NOMO-1 treated with dmso at 0.1 percent for 144 hours (cell line): ENCODE measurements at regions not wholly inside any gene's neighbourhood (a gene's known extent, or its start where the extent isn't known, plus 50 kb on each side); places are given as distances from the start of the nearest gene placed in this dataset.

Experiments used
- DNase-seq: peaks from one replicate; lab custom pipeline; 2025; ENCODE audit not compliant: unreplicated experiment; lab: John Stamatoyannopoulos, UW

DNA sequence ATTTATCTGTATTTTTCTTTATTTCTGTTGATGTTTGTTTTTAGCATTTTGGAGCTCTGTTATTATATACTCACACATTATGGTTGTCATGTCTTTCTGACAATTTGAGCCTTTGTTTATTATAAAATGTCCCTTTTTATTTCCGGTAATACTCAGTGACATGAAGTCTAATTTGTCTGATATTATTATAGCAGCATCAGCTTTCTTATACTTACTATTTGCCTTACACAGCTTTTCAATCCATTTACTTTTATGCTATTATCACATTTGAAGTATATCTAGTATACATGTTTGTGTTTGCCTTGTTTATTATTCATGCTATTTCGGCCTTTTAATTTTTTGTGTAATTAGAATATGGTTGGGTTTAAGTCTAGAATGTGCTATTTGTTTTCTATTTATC, 430.6 kb upstream of the FANCL start:
- no peak for DNase-seq

DNA sequence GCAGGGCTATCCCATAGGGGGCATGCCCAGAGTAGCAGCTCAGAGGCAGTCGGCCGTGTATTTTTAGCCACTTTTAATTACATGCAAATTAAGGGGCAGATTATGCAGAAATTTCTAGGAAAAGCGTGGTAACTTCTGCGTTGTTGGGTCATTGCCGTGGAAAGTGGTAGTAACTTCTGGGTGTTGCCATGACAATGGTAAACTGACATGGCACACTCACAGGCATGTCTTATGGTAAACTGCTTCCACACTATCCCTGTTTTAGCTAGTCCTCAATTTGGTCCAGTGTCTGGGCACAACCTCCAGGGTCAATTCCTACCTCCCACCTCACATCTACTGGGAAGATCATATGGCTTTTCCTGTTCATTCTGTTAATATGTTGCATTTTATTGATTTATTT, 428.9 kb upstream of the FANCL start:
- DNase-seq: no peak

DNA sequence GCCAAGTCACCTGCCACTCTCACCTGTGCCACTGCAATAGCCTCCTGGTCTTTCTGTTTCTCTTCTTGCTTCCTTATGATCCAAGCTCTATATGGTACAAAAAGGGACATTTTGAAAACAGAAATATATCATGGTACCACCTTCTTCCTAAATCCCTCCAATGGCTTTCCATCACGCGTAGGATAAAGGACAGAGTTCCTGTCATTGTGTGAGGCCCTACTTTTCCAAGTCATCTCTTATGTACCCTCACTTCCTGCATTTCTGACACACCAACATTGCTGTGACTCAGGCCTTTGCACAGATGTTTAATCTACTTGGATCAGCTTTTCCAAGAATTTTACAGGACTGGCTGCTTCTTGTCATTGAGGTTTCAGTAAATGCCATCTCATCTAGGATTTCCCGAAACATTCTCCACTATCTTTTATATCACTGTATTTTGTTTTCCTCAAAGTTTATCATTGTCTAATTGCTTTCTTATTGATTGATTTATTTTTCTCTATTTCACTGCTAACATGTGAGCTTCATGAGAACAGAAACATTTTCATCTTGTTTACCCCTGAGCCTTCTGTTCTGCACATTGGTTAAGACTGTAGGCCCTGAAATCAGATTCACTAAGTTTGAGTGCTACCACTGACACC, 426.1 kb upstream of the FANCL start:
- no peak for DNase-seq

DNA sequence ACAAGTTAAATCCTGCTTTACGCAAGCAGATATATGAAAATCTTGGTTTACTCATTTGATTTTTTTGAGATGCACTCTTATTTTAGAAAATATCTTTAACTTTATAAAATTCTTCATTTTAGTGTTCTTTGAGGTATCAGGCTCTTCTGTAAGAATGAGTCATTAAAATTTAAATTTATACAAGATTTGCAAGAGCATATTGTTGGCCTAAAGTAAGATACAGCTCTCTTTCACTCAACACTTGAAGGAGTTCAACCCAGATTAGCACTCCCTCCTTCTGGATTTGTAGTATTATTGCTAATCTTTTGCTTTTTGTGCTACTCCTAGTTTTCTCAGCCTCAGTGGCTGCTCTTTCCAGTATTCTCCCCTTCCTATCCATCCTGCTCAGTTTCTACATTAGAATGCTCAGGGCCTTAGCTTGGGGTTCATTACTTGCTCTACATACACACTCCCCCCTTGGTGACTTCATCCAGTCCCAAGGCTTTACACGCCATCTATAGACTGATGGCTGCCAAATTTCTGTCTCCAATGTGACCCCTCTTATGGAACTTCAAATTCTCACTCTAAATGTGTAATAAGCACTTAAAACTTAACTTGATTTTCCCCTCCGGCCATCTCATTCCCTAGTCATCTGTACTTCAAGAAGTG, 425.3 kb upstream of the FANCL start:
- DNase-seq: no peak

DNA sequence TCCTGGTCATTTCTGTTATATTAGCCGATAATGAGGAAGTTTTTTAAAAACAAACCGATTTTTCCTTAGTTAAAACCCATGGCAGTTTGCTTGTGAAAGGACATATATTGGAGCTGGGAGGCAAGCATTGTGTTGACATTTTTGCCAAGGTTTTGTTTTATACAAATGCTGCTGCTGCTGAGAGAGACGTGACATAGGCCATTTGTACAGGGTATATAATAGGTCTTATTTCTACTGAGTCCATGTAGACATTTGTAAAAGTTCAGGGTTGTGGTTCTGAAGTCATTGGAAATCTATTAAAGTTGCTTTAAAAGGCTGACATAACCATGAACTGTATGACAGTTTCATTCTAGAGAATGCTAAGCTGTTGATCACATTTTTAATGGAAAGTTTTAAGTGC, 424.0 kb upstream of the FANCL start:
- no peak for DNase-seq

DNA sequence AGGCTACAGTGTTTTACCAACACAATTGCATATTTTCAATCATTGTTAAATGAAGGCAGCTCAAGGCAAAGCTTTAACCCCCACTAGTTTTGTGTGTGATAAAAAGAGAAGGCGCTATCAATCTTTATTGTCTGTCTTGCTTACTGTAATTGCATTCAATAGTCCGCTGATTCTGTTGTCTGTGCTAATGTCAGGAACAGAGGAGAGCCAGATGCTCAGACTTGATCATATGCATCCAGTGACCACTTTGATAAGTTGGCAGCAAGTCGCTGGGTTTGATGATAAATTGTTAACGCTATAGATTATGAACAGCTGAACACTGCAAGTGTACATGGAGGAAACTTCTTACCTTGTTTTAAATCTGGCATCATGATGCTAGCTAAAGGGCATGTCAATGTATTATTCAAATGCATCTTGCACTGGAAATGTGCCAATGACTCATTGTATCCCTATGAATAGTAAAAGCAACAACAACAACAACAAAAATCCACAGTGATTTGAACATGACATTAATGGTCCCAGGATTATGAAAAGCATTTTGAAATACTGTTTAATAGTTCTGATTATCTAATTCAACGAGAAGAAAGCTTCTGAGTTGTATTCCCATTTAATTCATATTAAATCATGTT, 423.5 kb upstream of the FANCL start:
- DNase-seq: no peak

DNA sequence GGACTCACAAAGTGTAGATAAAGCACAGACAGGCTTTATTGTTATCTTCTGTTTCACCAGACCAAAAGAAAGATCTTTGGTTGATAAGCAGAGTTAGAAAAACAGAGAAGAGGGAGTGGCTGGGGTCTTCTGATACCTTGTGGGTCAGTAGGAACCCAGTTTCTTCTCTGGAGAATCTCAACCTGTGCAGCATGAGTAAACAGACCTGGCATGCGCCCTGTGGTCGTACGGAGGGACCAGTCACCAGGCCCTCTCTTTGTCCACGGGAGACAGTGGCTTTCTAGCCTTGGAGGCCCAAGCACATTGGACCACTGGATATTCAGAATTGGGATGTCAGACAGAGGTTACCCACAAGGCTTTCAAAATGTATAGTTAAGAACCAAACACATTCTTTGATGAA, 418.9 kb upstream of the FANCL start:
- no peak for DNase-seq

DNA sequence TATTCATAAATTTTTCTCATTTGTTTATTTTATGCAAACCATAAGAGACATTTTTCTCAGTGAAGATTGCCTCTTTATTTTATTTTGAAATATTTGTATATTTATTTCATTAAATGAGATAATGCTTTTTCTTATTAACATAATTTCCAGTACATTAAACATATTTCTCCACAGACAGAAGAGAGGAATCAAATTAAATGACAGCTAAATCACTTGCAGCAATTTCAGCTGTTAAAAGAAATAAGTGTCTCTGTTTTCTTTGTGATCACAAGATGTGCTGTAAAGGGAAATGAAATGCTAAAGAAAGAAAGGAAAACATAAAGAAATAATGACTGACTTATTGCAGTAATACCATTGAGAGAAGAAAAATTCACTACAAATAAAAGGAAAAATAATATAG, 414.0 kb upstream of the FANCL start:
- no peak for DNase-seq

DNA sequence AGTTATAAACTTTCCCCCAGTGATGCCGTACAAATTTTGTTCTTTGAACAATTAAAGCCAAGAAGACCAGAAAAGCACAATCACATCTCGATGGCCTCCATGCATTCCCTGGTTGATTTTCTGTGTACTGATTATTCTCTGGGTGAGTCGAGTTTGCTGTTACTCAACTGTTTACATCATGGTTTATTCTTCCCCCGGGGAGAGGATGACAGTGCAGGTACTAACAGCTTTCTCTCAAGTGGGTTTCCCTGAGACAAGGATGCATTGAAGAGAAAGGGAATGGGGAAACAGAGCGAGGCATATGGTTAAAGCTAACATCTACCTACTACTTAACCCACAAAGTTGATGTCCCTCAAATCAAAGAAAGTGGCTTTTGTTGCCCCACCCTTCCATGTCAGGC, 410.8 kb upstream of the FANCL start:
- no peak for DNase-seq

DNA sequence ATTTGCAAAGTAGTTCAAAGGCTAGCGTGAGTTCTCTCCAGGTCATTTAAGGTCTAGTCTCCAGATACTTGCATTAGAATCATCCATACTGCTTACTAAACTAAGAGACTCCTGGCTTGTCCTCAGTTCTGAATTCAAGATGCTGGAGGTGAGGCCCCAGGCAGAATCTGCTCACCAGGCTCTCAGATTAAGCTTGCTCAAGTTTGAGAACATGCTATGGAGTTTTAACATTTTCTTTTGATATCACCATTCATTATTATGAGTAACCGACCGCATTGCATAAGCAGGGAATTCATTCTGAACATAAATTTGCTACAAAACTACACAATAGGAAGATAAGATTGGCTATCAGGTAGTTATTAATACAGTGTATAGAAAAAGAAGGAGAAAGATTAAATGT, 409.7 kb upstream of the FANCL start:
- no peak for DNase-seq

DNA sequence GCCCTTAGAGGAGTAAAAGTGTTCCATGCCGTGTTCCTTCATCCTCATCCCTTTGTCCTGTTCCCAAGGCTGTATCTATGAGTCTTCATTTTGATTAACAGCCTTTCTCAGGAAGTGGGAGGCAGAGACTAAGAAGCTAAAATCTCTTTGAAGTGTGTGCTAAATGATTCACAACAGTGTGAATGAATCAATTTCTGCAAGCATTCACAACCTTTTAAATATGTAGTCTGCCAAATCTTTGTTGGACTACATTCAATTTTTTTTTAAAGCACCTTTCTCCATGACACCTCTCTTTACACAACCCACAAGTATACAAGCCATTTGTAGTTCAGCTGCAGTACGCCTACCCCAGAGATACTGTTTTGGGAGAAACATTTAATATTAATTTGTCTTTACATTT, 408.6 kb upstream of the FANCL start:
- DNase-seq: no peak

DNA sequence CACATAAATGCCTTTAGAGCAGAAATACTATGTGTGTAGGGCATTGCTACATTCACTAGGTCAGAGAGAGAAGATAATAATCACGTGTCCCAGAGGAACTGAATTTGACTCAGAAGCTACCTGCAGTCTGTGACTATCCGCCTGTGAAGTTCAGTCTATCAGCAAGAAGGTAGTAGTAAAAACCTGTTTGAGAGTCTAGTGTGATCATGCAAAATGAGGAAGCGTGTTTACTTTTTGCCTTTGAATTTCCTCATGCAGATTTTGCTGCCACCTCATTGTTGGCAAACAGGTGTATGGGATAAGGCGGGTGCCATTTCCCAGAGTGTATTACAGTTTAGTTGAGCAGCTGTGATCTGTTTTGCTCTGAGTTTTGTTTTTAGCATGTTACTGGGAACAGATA, 403.9 kb upstream of the FANCL start:
- DNase-seq: no peak

DNA sequence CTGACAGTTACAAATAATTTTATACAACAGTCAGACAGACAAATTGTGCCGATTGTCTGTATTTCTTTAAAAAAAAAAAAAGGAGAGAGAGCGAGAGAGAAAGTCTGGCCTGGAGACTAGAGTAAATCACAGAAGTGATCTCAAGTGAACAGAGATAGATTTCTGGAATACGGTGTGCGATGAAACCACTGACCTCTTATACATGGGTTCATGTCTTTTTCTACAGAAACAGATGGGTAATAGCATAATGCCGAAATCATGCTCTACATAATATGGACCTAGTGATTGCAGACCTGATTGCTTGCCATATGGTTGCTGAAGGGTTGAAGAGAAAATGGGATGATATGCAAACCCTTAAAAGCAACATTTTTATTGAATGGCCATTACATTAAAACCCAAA, 403.3 kb upstream of the FANCL start:
- DNase-seq: no peak

DNA sequence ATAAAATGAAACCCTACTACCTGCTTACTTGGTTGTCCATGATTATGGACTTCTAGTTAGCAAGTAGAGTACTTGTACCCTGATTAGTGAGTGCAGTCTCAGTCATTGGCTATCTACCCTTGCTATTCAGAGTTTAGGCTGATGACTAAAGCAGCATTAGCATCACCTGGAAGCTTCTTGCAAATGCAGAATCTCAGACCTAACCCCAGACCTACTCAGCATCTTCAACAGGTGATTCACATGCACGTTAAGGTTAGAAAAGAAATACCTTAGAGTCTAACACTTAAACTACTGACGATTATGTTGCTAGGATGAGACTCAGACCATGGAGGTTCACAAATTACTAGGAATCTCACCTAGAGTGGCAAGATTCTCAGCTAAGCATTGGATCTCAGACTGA, 399.9 kb upstream of the FANCL start:
- DNase-seq: no peak

DNA sequence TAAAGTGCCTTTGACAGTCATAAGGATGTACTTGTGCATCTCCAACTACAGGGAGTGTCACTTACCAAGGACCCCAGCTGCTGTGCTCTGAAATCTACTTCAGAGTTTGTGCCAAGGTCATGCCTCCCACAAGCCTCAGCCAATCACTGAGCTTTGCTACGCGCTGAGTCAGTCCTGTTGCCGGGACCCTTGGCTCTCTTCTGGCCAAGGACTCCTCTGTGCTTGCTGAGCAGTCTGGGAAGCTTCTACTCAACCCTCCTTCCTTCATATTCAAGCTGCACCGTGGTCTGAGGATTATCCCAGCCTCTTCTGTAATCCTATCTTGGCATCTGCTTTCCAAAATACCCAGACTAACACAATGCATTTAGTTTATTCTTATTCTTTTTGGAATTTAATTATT, 398.9 kb upstream of the FANCL start:
- DNase-seq: no peak

DNA sequence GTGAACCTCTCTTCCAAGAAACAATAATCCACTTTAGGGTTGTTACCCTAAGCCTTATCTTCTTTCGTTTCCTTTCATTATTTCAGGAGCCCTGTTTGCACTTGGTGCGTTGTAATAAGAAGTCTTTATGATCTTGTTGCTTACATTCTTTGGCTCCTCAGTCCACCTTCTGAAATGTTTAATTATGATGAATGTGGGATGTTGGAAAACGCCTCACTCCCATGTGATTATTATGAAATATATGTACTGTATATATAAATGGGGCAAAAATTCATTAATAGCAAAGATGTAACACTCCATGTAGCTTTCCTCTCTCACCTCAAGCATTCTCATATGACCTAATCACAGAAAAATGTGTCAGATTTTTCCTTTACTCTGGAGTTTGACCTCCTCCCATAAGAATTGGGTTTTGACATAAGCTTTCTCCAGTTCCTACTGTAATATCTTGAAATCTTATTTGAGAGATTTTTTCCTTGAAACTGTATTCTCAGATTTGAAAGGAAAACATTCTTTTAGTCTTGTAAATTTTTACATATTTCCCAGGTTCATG, 397.2 kb upstream of the FANCL start:
- DNase-seq: no peak

DNA sequence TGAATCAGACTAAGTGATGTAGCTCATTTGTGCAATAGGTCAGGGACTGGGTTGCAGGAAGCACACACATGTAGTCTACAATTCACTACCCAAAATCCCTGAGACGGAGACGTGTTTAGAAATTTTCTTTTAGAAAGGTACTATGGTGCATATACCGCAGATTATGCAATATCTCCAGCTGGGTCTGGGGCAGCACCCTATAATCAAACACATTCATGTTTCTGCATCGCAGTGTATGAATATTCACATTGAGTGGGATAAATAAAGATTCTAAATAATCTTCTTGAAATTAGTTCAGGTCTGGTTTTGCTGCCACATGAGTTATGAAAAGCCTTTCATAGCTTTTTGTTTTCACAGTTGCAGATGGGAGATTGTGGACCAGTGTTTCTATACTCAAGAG, 395.7 kb upstream of the FANCL start:
- DNase-seq: no peak

DNA sequence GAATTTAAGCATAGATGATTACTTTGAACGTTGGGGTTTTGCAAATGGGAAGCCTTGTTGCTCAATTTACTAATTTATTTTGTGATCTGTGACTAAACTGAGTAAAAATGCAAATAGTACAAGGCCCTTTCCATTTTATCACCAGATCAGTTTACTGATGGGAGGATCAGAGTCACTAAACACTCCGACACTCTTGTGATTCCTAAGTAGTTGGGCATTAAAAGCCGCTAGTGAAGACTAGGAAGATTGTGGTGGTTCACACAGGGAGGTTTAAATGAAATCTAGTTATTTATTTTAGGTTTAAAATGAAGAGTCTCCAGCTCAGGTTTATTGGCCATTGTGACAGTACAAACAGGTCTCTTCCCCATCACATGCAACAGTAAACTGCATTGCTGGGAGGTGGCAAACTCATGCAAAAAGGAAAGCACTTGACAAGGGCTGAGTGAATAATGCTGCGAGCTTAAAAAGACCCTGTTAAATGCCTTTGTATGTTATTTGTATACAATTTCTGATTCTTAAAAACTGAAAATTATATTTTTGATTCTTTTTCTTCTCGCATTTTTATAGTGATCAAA, 394.8 kb upstream of the FANCL start:
- DNase-seq: no peak

DNA sequence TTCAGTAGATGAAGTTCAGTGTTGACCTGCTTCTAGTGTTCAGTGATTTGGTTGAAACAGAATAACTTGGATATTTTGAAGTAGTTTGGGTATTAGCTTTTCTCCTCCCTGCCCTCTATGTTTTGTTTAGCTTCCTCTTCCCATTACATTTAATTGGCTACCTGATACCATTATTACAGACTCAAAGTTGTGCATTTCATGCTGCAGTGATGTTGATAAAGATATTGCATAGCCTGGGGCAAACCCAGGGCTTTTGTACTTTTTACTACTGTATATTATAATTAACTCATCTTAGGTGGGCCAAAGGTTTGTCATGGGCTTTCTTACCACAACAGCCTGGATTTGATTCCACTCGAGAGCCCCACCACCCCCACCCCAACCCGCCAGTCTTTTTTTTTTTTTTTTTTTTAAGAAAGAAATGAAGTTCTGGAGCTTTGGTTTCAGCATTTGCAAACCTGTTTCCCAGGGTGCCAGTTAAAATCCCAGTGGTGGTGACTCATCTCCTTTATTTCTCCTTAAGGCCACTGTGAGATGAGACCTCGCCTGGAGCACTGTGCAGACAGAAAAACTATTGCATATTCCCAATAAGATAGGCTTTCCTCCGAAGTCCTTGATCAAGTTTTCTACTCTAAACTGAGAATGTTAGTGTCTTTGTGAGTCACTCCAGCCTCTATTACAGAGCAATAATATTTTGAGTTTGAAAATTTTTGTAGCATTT, 393.7 kb upstream of the FANCL start:
- DNase-seq: no peak

DNA sequence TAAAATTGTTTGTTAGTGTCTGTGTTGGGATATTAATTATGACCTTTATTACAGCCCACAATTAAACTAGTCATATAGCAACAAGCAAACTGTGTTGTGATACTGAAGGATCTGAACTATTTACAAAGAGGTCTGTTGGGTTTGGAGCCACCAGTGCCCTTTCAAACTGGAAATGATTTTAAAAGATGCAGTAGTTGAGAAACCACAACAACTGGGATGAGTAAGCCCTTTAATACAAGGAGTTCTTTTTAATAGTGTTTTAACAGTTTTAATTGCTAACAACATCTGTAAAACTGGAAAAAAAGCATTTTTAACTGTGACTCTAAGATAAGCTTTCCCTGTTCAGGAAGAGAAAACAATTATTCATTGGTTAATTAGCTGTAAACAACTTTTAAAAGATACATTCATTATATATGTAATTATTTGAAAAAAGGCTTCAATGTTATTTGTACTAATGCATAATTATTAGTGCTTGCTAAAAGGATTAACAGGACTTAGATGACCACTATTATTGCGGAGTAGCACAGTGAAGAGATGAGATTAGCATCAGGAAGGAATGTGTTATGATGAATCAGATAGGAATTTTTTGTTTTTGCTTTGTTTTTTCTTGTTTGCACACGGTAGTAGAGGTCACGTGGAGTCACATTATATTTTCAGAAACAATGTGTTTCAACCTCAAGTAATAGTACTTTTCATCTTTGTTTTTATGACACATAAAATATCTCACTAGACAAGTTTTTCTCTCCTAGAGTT, 392.7 kb upstream of the FANCL start:
- DNase-seq: no peak

DNA sequence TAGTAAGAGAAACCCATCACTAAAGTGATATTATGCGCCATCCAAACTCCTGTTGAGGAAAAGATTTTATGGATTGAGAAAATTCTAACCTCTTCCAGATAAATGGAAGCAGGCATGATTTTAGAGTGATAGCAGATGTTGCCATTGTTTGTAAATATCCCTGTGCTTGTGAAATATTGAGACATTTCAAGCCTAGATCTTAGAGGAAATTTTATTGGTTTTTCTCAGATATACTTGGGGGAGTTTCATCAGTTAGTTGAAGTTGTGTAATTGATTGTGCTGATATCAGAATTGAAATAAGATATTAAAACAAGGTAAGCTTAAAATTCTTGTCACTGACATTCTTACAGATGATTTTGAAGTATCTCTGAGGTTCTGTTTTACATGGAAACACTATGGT, 390.9 kb upstream of the FANCL start:
- no peak for DNase-seq
